ENCODE measurements at regions not wholly inside any gene's neighbourhood (a gene's known extent, or its start where the extent isn't known, plus 50 kb on each side); places are given as distances from the start of the nearest gene placed in this dataset.

- Histone ChIP-seq H3K27me3 (ENCODE audit: control insufficient read depth, insufficient read depth, low read length) (no peaks in the 10 kb centered on the region), H3K4me3 (replicated peaks in 1 of 4; ENCODE audit: control extremely low read depth in 1 of 4, insufficient read depth in 1 of 4, low read depth in 3 of 4, low read length in 4 of 4) (no peak overlapping the region), H3K79me2 (ENCODE audit: control insufficient read depth, insufficient read depth, low read length) (no peaks in the 10 kb centered on the region), H3K9me3 (ENCODE audit: control insufficient read depth, insufficient read depth, low read depth, low read length) (no peaks in the 10 kb centered on the region), H3K36me3 (ENCODE audit: control insufficient read depth, insufficient read depth, low read length) (no peaks in the 10 kb centered on the region), H3K4me1 (ENCODE audit: control insufficient read depth, extremely low read depth, insufficient read depth, low read length) (no peaks in the 10 kb centered on the region), H3K4me2 (ENCODE audit: extremely low read depth, insufficient read depth, low read length) (no peak overlapping the region), H3K9ac (ENCODE audit: insufficient read depth, low read length) (no peak overlapping the region), H4K20me1 (ENCODE audit: control insufficient read depth, extremely low read depth, insufficient read depth, low read length) (no peaks in the 10 kb centered on the region), H2AFZ (ENCODE audit: low read length) (no peak overlapping the region), H3K27ac (ENCODE audit: insufficient read depth, low read length) (no peak overlapping the region)
- no peak for DNase-seq (ENCODE audit: low read depth in 2 of 2)
- TF ChIP-seq EZH2 (IDR thresholded peaks at IDR 0.05; ENCODE audit: low read length, missing control alignments) (no peak), CTCF (conservative IDR thresholded peaks at IDR 0.05 in 1 of 2, IDR thresholded peaks at IDR 0.05 in 1 of 2; ENCODE audit: low read depth in 1 of 2, low read length in 2 of 2) (no peak)
Observed at GRCh38 chr5:162512935-162513565, 445.5 kb downstream of the GABRG2 start.

- Histone ChIP-seq H4K20me1 (ENCODE audit: control insufficient read depth, extremely low read depth, insufficient read depth, low read length) (no peaks in the 10 kb centered on the region), H2AFZ (ENCODE audit: low read length) (no peak overlapping the region), H3K9me3 (ENCODE audit: control insufficient read depth, insufficient read depth, low read depth, low read length) (no peaks in the 10 kb centered on the region), H3K9ac (ENCODE audit: insufficient read depth, low read length) (no peak overlapping the region), H3K4me2 (ENCODE audit: extremely low read depth, insufficient read depth, low read length) (no peak overlapping the region), H3K4me3 (replicated peaks in 1 of 4; ENCODE audit: control extremely low read depth in 1 of 4, insufficient read depth in 1 of 4, low read depth in 3 of 4, low read length in 4 of 4) (no peak overlapping the region), H3K27me3 (ENCODE audit: control insufficient read depth, insufficient read depth, low read length) (no peaks in the 10 kb centered on the region), H3K36me3 (ENCODE audit: control insufficient read depth, insufficient read depth, low read length) (no peaks in the 10 kb centered on the region), H3K79me2 (ENCODE audit: control insufficient read depth, insufficient read depth, low read length) (no peaks in the 10 kb centered on the region), H3K4me1 (ENCODE audit: control insufficient read depth, extremely low read depth, insufficient read depth, low read length) (no peaks in the 10 kb centered on the region), H3K27ac (ENCODE audit: insufficient read depth, low read length) (no peak overlapping the region)
- DNase-seq (ENCODE audit: low read depth in 2 of 2): no peak
- TF ChIP-seq EZH2 (IDR thresholded peaks at IDR 0.05; ENCODE audit: low read length, missing control alignments) (no peak), CTCF (conservative IDR thresholded peaks at IDR 0.05 in 1 of 2, IDR thresholded peaks at IDR 0.05 in 1 of 2; ENCODE audit: low read depth in 1 of 2, low read length in 2 of 2) (no peak)
Observed at GRCh38 chr5:162514116-162514515, 446.5 kb downstream of the GABRG2 start.

- Histone ChIP-seq H3K27me3 (ENCODE audit: control insufficient read depth, insufficient read depth, low read length) (no peaks in the 10 kb centered on the region), H3K4me1 (ENCODE audit: control insufficient read depth, extremely low read depth, insufficient read depth, low read length) (no peaks in the 10 kb centered on the region), H3K9me3 (ENCODE audit: control insufficient read depth, insufficient read depth, low read depth, low read length) (no peaks in the 10 kb centered on the region), H3K9ac (ENCODE audit: insufficient read depth, low read length) (no peak overlapping the region), H3K79me2 (ENCODE audit: control insufficient read depth, insufficient read depth, low read length) (no peaks in the 10 kb centered on the region), H3K4me2 (ENCODE audit: extremely low read depth, insufficient read depth, low read length) (no peak overlapping the region), H4K20me1 (ENCODE audit: control insufficient read depth, extremely low read depth, insufficient read depth, low read length) (no peaks in the 10 kb centered on the region), H3K4me3 (replicated peaks in 1 of 4; ENCODE audit: control extremely low read depth in 1 of 4, insufficient read depth in 1 of 4, low read depth in 3 of 4, low read length in 4 of 4) (no peak overlapping the region), H3K27ac (ENCODE audit: insufficient read depth, low read length) (no peak overlapping the region), H3K36me3 (ENCODE audit: control insufficient read depth, insufficient read depth, low read length) (no peaks in the 10 kb centered on the region), H2AFZ (ENCODE audit: low read length) (no peak overlapping the region)
- DNase-seq (ENCODE audit: low read depth in 2 of 2): no peak
- TF ChIP-seq CTCF (conservative IDR thresholded peaks at IDR 0.05 in 1 of 2, IDR thresholded peaks at IDR 0.05 in 1 of 2; ENCODE audit: low read depth in 1 of 2, low read length in 2 of 2) (no peak), EZH2 (IDR thresholded peaks at IDR 0.05; ENCODE audit: low read length, missing control alignments) (no peak)
Observed at GRCh38 chr5:162520878-162521277, 453.3 kb downstream of the GABRG2 start.
